A673 (cell line): ENCODE measurements at regions not wholly inside any gene's neighbourhood (a gene's known extent, or its start where the extent isn't known, plus 50 kb on each side); places are given as distances from the start of the nearest gene placed in this dataset.
"Not testable (repeated sequence)": the region's sequence is repeated elsewhere in the genome, so short reads cannot be mapped to it uniquely, and the experiment has no call there.

Experiments used
- BruUV-seq: library from RNA; stranded (reverse); fragments of 400-500 nt; replicated peaks from 2 replicates; lab custom pipeline; 2021; lab: Mats Ljungman, UMichigan
- CTCF ChIA-PET: fragments of 300-600 bp; sonication (Branson Sonifier 250); formaldehyde crosslinking; loops from one replicate; lab custom pipeline; 2022; ENCODE audit warnings: antibody characterized with exemption; lab: Charles Lee
- POLR2A ChIA-PET: fragments of 300-600 bp; sonication (Branson Sonifier 250); formaldehyde crosslinking; loops from one replicate; lab custom pipeline; 2022; ENCODE audit warnings: antibody characterized with exemption; ENCODE audit not compliant: low non-redundant PET; lab: Charles Lee
- DNase-seq: peaks from one replicate; pipeline ENCODE4 v3.0.0-alpha.2; 2015; ENCODE audit warnings: low spot score
- H3K27ac ChIP-seq: fragments of 200-600 bp; sonication (generic); 2 replicates; pipeline ENCODE4 v1.5.1; 2016; ENCODE audit warnings: mixed run types, low read depth, mild to moderate bottlenecking, mixed read lengths, antibody characterized with exemption, low read length; ENCODE audit not compliant: poor library complexity, severe bottlenecking
- H3K27me3 ChIP-seq: fragments of 200-600 bp; sonication (generic); replicated peaks from 2 replicates; pipeline ENCODE4 v1.6.1; 2017; ENCODE audit warnings: mixed run types, low read depth, mild to moderate bottlenecking, mixed read lengths, antibody characterized with exemption, low read length; ENCODE audit not compliant: insufficient read depth, poor library complexity
- H3K36me3 ChIP-seq: fragments of 200-600 bp; sonication (generic); 2 replicates; pipeline ENCODE4 v1.6.1; 2016; ENCODE audit warnings: mixed run types, mild to moderate bottlenecking, mixed read lengths, antibody characterized with exemption, low read length; ENCODE audit not compliant: insufficient read depth, poor library complexity, severe bottlenecking
- H3K4me1 ChIP-seq: fragments of 200-600 bp; sonication (generic); 2 replicates; pipeline ENCODE4 v1.6.1; 2017; ENCODE audit warnings: mixed run types, mild to moderate bottlenecking, mixed read lengths, antibody characterized with exemption, low read length; ENCODE audit not compliant: insufficient read depth, poor library complexity, severe bottlenecking
- H3K4me3 ChIP-seq: fragments of 200-600 bp; sonication (generic); 2 replicates; pipeline ENCODE4 v1.5.1; 2016; ENCODE audit warnings: low read depth, mixed run types, mild to moderate bottlenecking, mixed read lengths, low read length; ENCODE audit not compliant: poor library complexity, severe bottlenecking
- H3K9me3 ChIP-seq: fragments of 200-600 bp; sonication (generic); 2 replicates; pipeline ENCODE4 v1.6.1; 2016; ENCODE audit warnings: mixed run types, low read depth, mild to moderate bottlenecking, mixed read lengths, antibody characterized with exemption, low read length; ENCODE audit not compliant: poor library complexity, severe bottlenecking
- EZH2 ChIP-seq: fragments of 200-600 bp; sonication (generic); IDR thresholded peaks from 2 replicates; pipeline ENCODE4 v1.6.1; 2017; ENCODE audit warnings: borderline replicate concordance, low read depth, mild to moderate bottlenecking, mixed read lengths, antibody characterized with exemption, low read length; ENCODE audit not compliant: poor library complexity, severe bottlenecking
- intact Hi-C: fragments of 100-400 bp; cut with micrococcal nuclease; formaldehyde crosslinking; loops from one replicate; pipeline ENCODE4 v1.10.0; 2022; ENCODE audit not compliant: unreplicated experiment
- TF ChIP-seq, protein P1 (sequence below): fragments of 300-800, 200-600 bp; sonication (generic); conservative IDR thresholded peaks from 2 replicates; pipeline ENCODE4 v1.5.1; 2017; ENCODE audit warnings: low read depth, mild to moderate bottlenecking, antibody characterized with exemption, low read length, moderate library complexity, mixed read lengths

DNA sequence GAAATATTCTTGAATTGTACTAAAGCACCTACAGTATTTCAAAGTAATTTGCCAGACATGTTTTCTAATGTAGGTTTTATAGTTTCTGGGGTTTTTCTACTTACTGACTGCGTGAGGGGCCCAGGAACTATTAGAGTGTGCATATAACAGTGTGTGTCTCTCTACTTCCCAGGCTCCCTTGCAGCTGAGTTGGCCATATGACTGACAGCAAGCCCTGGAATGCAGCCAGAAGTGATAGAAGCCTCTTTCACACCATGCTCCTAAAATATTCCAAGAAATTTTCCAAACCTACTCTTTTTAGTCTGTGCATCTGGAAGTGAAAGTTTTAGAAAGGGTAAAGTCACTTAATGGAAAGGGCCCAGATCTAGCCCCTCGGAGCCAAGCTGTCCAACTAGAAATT, 96.7 kb upstream of the SLC7A11 start:
- no peaks in the 10 kb centered on the region for H3K27me3 ChIP-seq
- CTCF ChIA-PET = no interaction called here
- BruUV-seq = no TSS peak
- POLR2A ChIA-PET = no interaction called here
- H3K27ac ChIP-seq = no peak overlapping the region
- no peak for DNase-seq
- no peak overlapping the region for H3K4me3 ChIP-seq
- H3K36me3 ChIP-seq = no peaks in the 10 kb centered on the region
- TF ChIP-seq, protein P1, sequence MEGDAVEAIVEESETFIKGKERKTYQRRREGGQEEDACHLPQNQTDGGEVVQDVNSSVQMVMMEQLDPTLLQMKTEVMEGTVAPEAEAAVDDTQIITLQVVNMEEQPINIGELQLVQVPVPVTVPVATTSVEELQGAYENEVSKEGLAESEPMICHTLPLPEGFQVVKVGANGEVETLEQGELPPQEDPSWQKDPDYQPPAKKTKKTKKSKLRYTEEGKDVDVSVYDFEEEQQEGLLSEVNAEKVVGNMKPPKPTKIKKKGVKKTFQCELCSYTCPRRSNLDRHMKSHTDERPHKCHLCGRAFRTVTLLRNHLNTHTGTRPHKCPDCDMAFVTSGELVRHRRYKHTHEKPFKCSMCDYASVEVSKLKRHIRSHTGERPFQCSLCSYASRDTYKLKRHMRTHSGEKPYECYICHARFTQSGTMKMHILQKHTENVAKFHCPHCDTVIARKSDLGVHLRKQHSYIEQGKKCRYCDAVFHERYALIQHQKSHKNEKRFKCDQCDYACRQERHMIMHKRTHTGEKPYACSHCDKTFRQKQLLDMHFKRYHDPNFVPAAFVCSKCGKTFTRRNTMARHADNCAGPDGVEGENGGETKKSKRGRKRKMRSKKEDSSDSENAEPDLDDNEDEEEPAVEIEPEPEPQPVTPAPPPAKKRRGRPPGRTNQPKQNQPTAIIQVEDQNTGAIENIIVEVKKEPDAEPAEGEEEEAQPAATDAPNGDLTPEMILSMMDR = no peak
- H3K4me1 ChIP-seq = no peaks in the 10 kb centered on the region
- H3K9me3 ChIP-seq = no peaks in the 10 kb centered on the region
- intact Hi-C loops = no loop called here

DNA sequence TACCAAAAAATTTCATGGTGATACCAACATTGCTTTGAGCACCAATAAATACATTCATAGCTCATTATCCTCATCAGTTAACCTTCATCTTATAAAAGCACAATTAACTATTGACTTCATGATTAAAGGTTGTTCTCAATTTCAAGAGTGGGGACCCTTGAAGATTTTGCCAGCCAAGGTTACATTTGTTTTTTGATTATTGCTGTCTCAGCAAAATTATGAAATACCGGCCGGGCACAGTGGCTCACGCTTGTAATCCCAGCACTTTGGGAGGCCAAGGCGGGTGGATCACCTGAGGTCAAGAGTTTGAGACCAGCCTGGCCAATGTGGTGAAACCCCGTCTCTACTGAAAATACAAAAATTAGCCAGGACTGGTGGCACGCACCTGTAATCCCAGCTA, 96.1 kb upstream of the SLC7A11 start:
- POLR2A ChIA-PET, intact Hi-C loops, CTCF ChIA-PET: not testable (repeated sequence)

DNA sequence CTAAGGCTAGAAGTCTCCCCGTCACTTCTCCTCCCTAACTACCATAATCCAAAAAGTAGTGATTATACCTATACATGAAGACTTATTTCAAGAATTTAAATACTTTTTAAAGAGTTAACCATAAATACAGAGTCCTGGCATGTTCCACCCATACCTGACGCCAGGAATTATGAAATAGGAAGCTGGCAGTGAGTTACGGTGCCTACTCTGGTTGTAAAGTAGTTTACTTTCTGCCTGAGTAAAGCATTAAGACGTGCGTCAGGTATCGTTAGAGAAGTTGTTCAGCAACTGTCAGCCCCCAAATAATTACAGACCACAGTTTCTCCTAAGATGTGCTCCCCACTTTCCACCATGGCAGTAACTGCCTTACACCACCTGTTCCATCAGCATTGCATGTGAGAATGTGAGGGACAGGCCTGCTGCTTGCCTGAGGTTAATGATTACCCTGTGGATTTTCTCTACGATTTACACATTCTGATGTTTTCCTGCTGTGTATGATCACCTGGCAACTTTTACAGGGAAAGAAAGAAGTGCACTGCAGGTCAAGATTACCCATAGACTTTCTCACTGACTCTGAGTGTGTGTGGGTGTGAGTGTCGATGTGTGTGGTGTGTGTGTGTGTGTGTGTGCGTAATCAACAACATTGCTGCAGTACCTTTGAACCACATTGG, 92.3 kb upstream of the SLC7A11 start:
- BruUV-seq = no TSS peak
- no peaks in the 10 kb centered on the region for H3K9me3 ChIP-seq
- no peaks in the 10 kb centered on the region for H3K4me1 ChIP-seq
- intact Hi-C loops = no loop called here
- no peaks in the 10 kb centered on the region for H3K36me3 ChIP-seq
- TF ChIP-seq, protein P1 = no peak
- no peak for TF ChIP-seq EZH2
- H3K27ac ChIP-seq = no peak overlapping the region
- CTCF ChIA-PET = no interaction called here
- POLR2A ChIA-PET = no interaction called here
- no peaks in the 10 kb centered on the region for H3K27me3 ChIP-seq
- no peak for DNase-seq
- no peak overlapping the region for H3K4me3 ChIP-seq

More for the DNA sequence above, 96.1 kb upstream of the SLC7A11 start:
- H3K4me1 ChIP-seq, H3K9me3 ChIP-seq, H3K4me3 ChIP-seq, H3K36me3 ChIP-seq, H3K27me3 ChIP-seq, H3K27ac ChIP-seq, DNase-seq, BruUV-seq: not testable (repeated sequence)

DNA sequence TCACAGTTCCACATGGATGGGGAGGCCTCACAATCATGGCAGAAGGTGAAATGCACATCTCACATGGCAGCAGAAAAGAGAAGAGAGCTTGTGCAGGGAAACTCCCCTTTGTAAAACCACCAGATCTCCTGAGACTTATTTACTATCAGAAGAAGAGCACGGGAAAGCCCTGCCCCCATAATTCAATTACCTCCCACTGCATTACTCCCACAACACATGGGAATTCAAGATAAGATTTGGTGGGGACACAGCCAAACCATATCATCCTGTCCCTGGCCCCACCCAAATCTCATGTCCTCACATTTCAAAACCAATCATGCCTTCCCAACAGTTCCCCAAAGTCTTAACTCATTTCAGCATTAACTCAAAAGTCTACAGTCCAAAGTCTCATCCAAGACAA, 90.3 kb upstream of the SLC7A11 start:
- BruUV-seq, H3K27ac ChIP-seq, POLR2A ChIA-PET, H3K27me3 ChIP-seq, intact Hi-C loops, H3K36me3 ChIP-seq, H3K4me3 ChIP-seq, H3K9me3 ChIP-seq, CTCF ChIA-PET, H3K4me1 ChIP-seq, DNase-seq: not testable (repeated sequence)
